GM10248 (cell line): ENCODE measurements at regions not wholly inside any gene's neighbourhood (a gene's known extent, or its start where the extent isn't known, plus 50 kb on each side); places are given as distances from the start of the nearest gene placed in this dataset.

Experiments used
- CTCF ChIA-PET: fragments of 300-600 bp; sonication (Branson Sonifier 250); formaldehyde crosslinking; extraction: SDS; loops from one replicate; lab custom pipeline; 2021; ENCODE audit warnings: antibody characterized with exemption; lab: Yijun Ruan, JAX
- POLR2A ChIA-PET: fragments of 350-650 bp; sonication (Branson Sonifier 250); formaldehyde crosslinking; extraction: SDS; loops from one replicate; lab custom pipeline; 2020; ENCODE audit warnings: antibody characterized with exemption; lab: Yijun Ruan, JAX
- DNase-seq: peaks from one replicate; pipeline ENCODE4 v3.0.0; 2012; ENCODE audit errors: extremely low spot score
- TF ChIP-seq, protein P1 (sequence below): IDR thresholded peaks from 2 replicates; pipeline ENCODE4 v1.5.1; 2012; ENCODE audit warnings: mild to moderate bottlenecking, low read depth; ENCODE audit errors: extremely low read depth, missing control alignments, control extremely low read depth

DNA sequence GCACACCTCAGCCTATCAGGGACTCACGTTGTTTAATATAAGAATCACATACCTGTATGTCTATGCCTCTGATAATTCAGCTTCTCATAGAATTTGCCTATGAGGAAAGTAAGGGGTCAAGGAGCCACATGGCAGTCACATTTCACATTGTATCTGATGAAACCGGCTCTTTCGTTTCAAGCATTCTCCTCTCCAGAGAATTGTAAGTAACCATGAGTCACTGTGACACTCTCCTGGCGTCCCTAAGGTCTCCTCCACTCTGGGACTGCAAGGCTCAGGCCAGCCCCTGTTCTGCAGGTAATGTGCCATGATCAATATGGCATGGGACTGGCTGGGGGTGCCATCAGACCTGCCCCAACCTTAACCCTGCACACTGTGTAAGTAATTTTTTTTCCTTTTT is 503.3 kb downstream of the COG6 start:
- ChIA-PET POLR2A (no interaction called here), CTCF (interaction anchor here (1.3 kb wide), 1 partner anchor 49 kb away, joined by 3 read pairs; no protein-coding TSS in a partner anchor)
- no peak for DNase-seq
- TF ChIP-seq, protein P1, sequence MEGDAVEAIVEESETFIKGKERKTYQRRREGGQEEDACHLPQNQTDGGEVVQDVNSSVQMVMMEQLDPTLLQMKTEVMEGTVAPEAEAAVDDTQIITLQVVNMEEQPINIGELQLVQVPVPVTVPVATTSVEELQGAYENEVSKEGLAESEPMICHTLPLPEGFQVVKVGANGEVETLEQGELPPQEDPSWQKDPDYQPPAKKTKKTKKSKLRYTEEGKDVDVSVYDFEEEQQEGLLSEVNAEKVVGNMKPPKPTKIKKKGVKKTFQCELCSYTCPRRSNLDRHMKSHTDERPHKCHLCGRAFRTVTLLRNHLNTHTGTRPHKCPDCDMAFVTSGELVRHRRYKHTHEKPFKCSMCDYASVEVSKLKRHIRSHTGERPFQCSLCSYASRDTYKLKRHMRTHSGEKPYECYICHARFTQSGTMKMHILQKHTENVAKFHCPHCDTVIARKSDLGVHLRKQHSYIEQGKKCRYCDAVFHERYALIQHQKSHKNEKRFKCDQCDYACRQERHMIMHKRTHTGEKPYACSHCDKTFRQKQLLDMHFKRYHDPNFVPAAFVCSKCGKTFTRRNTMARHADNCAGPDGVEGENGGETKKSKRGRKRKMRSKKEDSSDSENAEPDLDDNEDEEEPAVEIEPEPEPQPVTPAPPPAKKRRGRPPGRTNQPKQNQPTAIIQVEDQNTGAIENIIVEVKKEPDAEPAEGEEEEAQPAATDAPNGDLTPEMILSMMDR = no peak

DNA sequence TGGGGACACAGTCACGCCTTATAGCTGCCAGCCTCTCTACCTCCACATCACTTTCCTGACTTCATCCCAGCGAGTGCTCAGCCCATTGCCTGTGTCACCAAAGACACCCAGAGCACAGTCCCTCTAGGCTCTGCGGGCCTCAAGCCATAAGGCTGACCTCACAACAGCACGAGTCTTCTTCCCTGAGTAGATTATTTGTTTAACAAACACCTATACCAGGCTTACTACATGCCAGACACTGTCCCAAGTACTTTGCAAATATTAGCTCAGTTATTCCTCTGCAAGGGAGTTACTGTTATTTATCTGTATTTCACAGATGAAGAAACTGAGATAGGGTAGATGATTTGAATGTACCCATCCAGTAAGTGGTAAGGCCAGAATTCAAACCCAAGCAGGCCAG is 504.3 kb downstream of the COG6 start:
- POLR2A ChIA-PET = no interaction called here
- TF ChIP-seq, protein P1 = no peak
- CTCF ChIA-PET = interaction anchor here (1.3 kb wide), 1 partner anchor 48 kb away, joined by 3 read pairs; no protein-coding TSS in a partner anchor
- no peak for DNase-seq

DNA sequence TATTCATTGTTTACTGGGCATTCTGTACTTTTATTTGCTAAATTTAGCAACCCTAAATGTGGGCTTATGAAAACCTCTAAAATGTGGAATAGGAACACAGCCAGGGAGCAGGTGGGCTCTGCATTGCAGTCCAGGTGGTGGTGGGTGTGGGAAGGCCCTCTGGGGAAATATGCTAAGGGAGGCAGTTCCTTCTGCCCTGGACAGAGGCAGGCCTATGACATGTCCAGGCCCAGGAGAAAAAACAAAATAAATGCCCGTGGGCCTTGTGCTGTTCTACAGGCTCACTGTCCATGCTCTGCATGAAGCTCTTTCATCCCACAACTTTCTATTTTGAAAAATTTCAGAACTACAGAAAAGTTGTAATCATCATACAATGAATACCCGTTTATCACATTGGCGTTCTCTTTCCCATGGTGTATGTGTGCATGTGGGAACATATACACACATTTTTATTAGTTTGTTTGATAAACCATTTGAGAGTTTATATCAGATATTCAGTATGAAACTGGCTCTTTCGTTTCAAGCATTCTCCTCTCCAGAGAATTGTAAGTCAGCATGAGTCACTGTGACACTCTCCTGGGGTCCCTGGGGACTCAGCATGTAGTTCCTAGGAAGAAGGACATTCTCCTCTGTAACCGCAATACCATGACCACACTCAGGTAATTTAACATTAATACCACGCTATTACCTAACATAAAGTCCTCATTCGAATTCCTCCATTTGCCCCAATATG is 505.3 kb downstream of the COG6 start:
- CTCF ChIA-PET = interaction anchor here (0.8 kb wide), 1 partner anchor 33 kb away, joined by 3 read pairs; no protein-coding TSS in a partner anchor
- POLR2A ChIA-PET = no interaction called here
- DNase-seq = no peak
- TF ChIP-seq, protein P1 = no peak

DNA sequence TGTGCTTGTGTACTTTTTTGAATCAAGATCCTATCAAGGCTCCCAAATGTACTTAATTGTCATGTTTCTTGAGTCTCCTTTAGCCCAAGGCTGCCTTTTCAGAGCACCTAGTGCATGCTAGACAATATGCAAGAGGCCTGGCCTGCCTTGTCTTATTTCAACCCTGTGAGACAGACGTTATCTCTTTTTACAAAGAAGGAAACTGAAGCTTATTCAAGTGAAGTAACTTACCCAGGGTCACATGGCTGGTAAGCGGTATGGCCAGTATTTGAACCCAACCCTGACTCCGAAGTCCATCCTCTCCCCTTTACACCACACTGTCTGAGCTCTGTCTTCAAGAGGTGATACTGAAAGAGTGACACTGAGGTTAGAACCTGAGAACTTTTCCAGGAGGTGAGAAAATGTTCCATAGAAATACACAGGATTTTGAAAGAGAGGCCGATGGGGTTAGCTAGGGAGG is 505.1 kb downstream of the FOXO1 start:
- TF ChIP-seq, protein P1 = no peak
- DNase-seq = no peak
- ChIA-PET POLR2A (no interaction called here), CTCF (interaction anchor here (0.8 kb wide), 2 partner anchors 32 to 44 kb away, joined by 3 read pairs; no protein-coding TSS in a partner anchor)

GRCh38 chr13:40161931-40162330 is 504.5 kb downstream of the FOXO1 start:
- POLR2A ChIA-PET = no interaction called here
- TF ChIP-seq, protein P1 = no peak
- no peak for DNase-seq
- CTCF ChIA-PET = interaction anchor here (0.8 kb wide), 1 partner anchor 43 kb away, joined by 3 read pairs; no protein-coding TSS in a partner anchor

- ChIA-PET POLR2A (no interaction called here), CTCF (interaction anchor here (1.3 to 1.8 kb wide), 2 partner anchors 11 to 27 kb away, joined by 3 to 8 read pairs; no protein-coding TSS in a partner anchor)
These were observed 503.1 kb downstream of the FOXO1 start for GRCh38 chr13:40163066-40164000.

More at GRCh38 chr13:40163066-40164000, 503.1 kb downstream of the FOXO1 start:
- TF ChIP-seq, protein P1 = no peak
- DNase-seq = no peak
